ENCODE measurements at regions not wholly inside any gene's neighbourhood (a gene's known extent, or its start where the extent isn't known, plus 50 kb on each side); places are given as distances from the start of the nearest gene placed in this dataset.
A peak's percentile ranks its signal among the peaks of the same experiment; 100 is the strongest.

GRCh38 chr15:29534378-29534777, 264.8 kb upstream of the NSMCE3 start:
- Histone ChIP-seq H3K9ac (ENCODE audit: low read depth, low read length) (no peak overlapping the region), H3K27me3 (ENCODE audit: control insufficient read depth, insufficient read depth, low read length) (no peaks in the 10 kb centered on the region), H3K4me1 (ENCODE audit: control insufficient read depth, insufficient read depth, low read length) (peaks cover 20% of the 10 kb centered on the region; the same call in 1 of the 2 replicates), H3K36me3 (ENCODE audit: control insufficient read depth, insufficient read depth, low read length) (no peaks in the 10 kb centered on the region), H3K9me3 (ENCODE audit: control insufficient read depth, insufficient read depth, low read length) (no peaks in the 10 kb centered on the region), H3K27ac (ENCODE audit: low read depth, low read length) (no peak overlapping the region), H3K4me3 (ENCODE audit: low read depth, low read length) (no peak overlapping the region)

GRCh38 chr15:29533647-29534046, 264.0 kb upstream of the NSMCE3 start:
- Histone ChIP-seq H3K27ac (ENCODE audit: low read depth, low read length) (peak overlapping the region; percentile 37), H3K9me3 (ENCODE audit: control insufficient read depth, insufficient read depth, low read length) (no peaks in the 10 kb centered on the region), H3K4me3 (ENCODE audit: low read depth, low read length) (no peak overlapping the region), H3K4me1 (ENCODE audit: control insufficient read depth, insufficient read depth, low read length) (peaks cover 20% of the 10 kb centered on the region; the same call in 1 of the 2 replicates), H3K9ac (ENCODE audit: low read depth, low read length) (no peak overlapping the region), H3K36me3 (ENCODE audit: control insufficient read depth, insufficient read depth, low read length) (no peaks in the 10 kb centered on the region), H3K27me3 (ENCODE audit: control insufficient read depth, insufficient read depth, low read length) (no peaks in the 10 kb centered on the region)

- no peak overlapping the region for H3K9ac ChIP-seq (ENCODE audit: low read depth, low read length)
- H3K4me3 ChIP-seq (ENCODE audit: low read depth, low read length), result no peak overlapping the region
- no peaks in the 10 kb centered on the region for H3K9me3 ChIP-seq (ENCODE audit: control insufficient read depth, insufficient read depth, low read length)
- peaks cover 20% of the 10 kb centered on the region; the same call in 1 of the 2 replicates for H3K4me1 ChIP-seq (ENCODE audit: control insufficient read depth, insufficient read depth, low read length)
- no peaks in the 10 kb centered on the region for H3K36me3 ChIP-seq (ENCODE audit: control insufficient read depth, insufficient read depth, low read length)
- no peaks in the 10 kb centered on the region for H3K27me3 ChIP-seq (ENCODE audit: control insufficient read depth, insufficient read depth, low read length)
- no peak overlapping the region for H3K27ac ChIP-seq (ENCODE audit: low read depth, low read length)
These were observed 262.7 kb upstream of the NSMCE3 start for GRCh38 chr15:29532296-29532695.

- peaks cover 20% of the 10 kb centered on the region; the same call in 1 of the 2 replicates for H3K4me1 ChIP-seq (ENCODE audit: control insufficient read depth, insufficient read depth, low read length)
- H3K9ac ChIP-seq (ENCODE audit: low read depth, low read length), result no peak overlapping the region
- H3K9me3 ChIP-seq (ENCODE audit: control insufficient read depth, insufficient read depth, low read length), result no peaks in the 10 kb centered on the region
- H3K4me3 ChIP-seq (ENCODE audit: low read depth, low read length), result no peak overlapping the region
- H3K27me3 ChIP-seq (ENCODE audit: control insufficient read depth, insufficient read depth, low read length), result no peaks in the 10 kb centered on the region
- no peaks in the 10 kb centered on the region for H3K36me3 ChIP-seq (ENCODE audit: control insufficient read depth, insufficient read depth, low read length)
- H3K27ac ChIP-seq (ENCODE audit: low read depth, low read length), result no peak overlapping the region
These were observed 261.3 kb upstream of the NSMCE3 start for GRCh38 chr15:29530966-29531365.

- Histone ChIP-seq H3K27ac (ENCODE audit: low read depth, low read length) (no peak overlapping the region), H3K27me3 (ENCODE audit: control insufficient read depth, insufficient read depth, low read length) (no peaks in the 10 kb centered on the region), H3K36me3 (ENCODE audit: control insufficient read depth, insufficient read depth, low read length) (no peaks in the 10 kb centered on the region), H3K4me3 (ENCODE audit: low read depth, low read length) (no peak overlapping the region), H3K9me3 (ENCODE audit: control insufficient read depth, insufficient read depth, low read length) (no peaks in the 10 kb centered on the region), H3K9ac (ENCODE audit: low read depth, low read length) (no peak overlapping the region), H3K4me1 (ENCODE audit: control insufficient read depth, insufficient read depth, low read length) (peaks cover 20% of the 10 kb centered on the region; the same call in 1 of the 2 replicates)
These were observed 259.4 kb upstream of the NSMCE3 start for GRCh38 chr15:29529043-29529442.

GRCh38 chr15:29528276-29528675, 258.7 kb upstream of the NSMCE3 start:
- peaks cover 14% of the 10 kb centered on the region; the same call in 1 of the 2 replicates for H3K4me1 ChIP-seq (ENCODE audit: control insufficient read depth, insufficient read depth, low read length)
- no peaks in the 10 kb centered on the region for H3K36me3 ChIP-seq (ENCODE audit: control insufficient read depth, insufficient read depth, low read length)
- H3K27me3 ChIP-seq (ENCODE audit: control insufficient read depth, insufficient read depth, low read length), result no peaks in the 10 kb centered on the region
- H3K9ac ChIP-seq (ENCODE audit: low read depth, low read length), result no peak overlapping the region
- H3K27ac ChIP-seq (ENCODE audit: low read depth, low read length), result no peak overlapping the region
- H3K9me3 ChIP-seq (ENCODE audit: control insufficient read depth, insufficient read depth, low read length), result no peaks in the 10 kb centered on the region
- no peak overlapping the region for H3K4me3 ChIP-seq (ENCODE audit: low read depth, low read length)

- Histone ChIP-seq H3K4me3 (ENCODE audit: low read depth, low read length) (no peak overlapping the region), H3K9me3 (ENCODE audit: control insufficient read depth, insufficient read depth, low read length) (no peaks in the 10 kb centered on the region), H3K27ac (ENCODE audit: low read depth, low read length) (no peak overlapping the region), H3K36me3 (ENCODE audit: control insufficient read depth, insufficient read depth, low read length) (no peaks in the 10 kb centered on the region), H3K9ac (ENCODE audit: low read depth, low read length) (no peak overlapping the region), H3K4me1 (ENCODE audit: control insufficient read depth, insufficient read depth, low read length) (peaks cover 16% of the 10 kb centered on the region; the same call in 1 of the 2 replicates), H3K27me3 (ENCODE audit: control insufficient read depth, insufficient read depth, low read length) (no peaks in the 10 kb centered on the region)
These were observed 257.2 kb upstream of the NSMCE3 start for GRCh38 chr15:29526802-29527201.

- H3K27ac ChIP-seq (ENCODE audit: low read depth, low read length), result no peak overlapping the region
- H3K9ac ChIP-seq (ENCODE audit: low read depth, low read length), result no peak overlapping the region
- H3K27me3 ChIP-seq (ENCODE audit: control insufficient read depth, insufficient read depth, low read length), result no peaks in the 10 kb centered on the region
- no peaks in the 10 kb centered on the region for H3K36me3 ChIP-seq (ENCODE audit: control insufficient read depth, insufficient read depth, low read length)
- 0 out of 2 replicates have a peak, but pooled peaks cover 5% of the 10 kb centered on the region for H3K4me1 ChIP-seq (ENCODE audit: control insufficient read depth, insufficient read depth, low read length)
- H3K9me3 ChIP-seq (ENCODE audit: control insufficient read depth, insufficient read depth, low read length), result no peaks in the 10 kb centered on the region
- H3K4me3 ChIP-seq (ENCODE audit: low read depth, low read length), result no peak overlapping the region
These were observed 253.0 kb upstream of the NSMCE3 start for GRCh38 chr15:29522373-29523276.

GRCh38 chr15:29518442-29518841, 248.8 kb upstream of the NSMCE3 start:
- H3K27me3 ChIP-seq (ENCODE audit: control insufficient read depth, insufficient read depth, low read length), result no peaks in the 10 kb centered on the region
- 0 out of 2 replicates have a peak, but pooled peaks cover 5% of the 10 kb centered on the region for H3K4me1 ChIP-seq (ENCODE audit: control insufficient read depth, insufficient read depth, low read length)
- H3K9ac ChIP-seq (ENCODE audit: low read depth, low read length), result no peak overlapping the region
- H3K9me3 ChIP-seq (ENCODE audit: control insufficient read depth, insufficient read depth, low read length), result no peaks in the 10 kb centered on the region
- H3K36me3 ChIP-seq (ENCODE audit: control insufficient read depth, insufficient read depth, low read length), result no peaks in the 10 kb centered on the region
- no peak overlapping the region for H3K4me3 ChIP-seq (ENCODE audit: low read depth, low read length)
- no peak overlapping the region for H3K27ac ChIP-seq (ENCODE audit: low read depth, low read length)

- H3K27me3 ChIP-seq (ENCODE audit: control insufficient read depth, insufficient read depth, low read length), result no peaks in the 10 kb centered on the region
These were observed 248.2 kb upstream of the NSMCE3 start for GRCh38 chr15:29517829-29518228.

GRCh38 chr15:29516929-29517328, 247.3 kb upstream of the NSMCE3 start:
- Histone ChIP-seq H3K36me3 (ENCODE audit: control insufficient read depth, insufficient read depth, low read length) (no peaks in the 10 kb centered on the region), H3K9ac (ENCODE audit: low read depth, low read length) (no peak overlapping the region), H3K4me3 (ENCODE audit: low read depth, low read length) (no peak overlapping the region), H3K4me1 (ENCODE audit: control insufficient read depth, insufficient read depth, low read length) (no peaks in the 10 kb centered on the region), H3K27me3 (ENCODE audit: control insufficient read depth, insufficient read depth, low read length) (no peaks in the 10 kb centered on the region), H3K27ac (ENCODE audit: low read depth, low read length) (no peak overlapping the region), H3K9me3 (ENCODE audit: control insufficient read depth, insufficient read depth, low read length) (no peaks in the 10 kb centered on the region)

More at GRCh38 chr15:29517829-29518228, 248.2 kb upstream of the NSMCE3 start:
- Histone ChIP-seq H3K36me3 (ENCODE audit: control insufficient read depth, insufficient read depth, low read length) (no peaks in the 10 kb centered on the region), H3K9me3 (ENCODE audit: control insufficient read depth, insufficient read depth, low read length) (no peaks in the 10 kb centered on the region), H3K4me1 (ENCODE audit: control insufficient read depth, insufficient read depth, low read length) (0 out of 2 replicates have a peak, but pooled peaks cover 2% of the 10 kb centered on the region), H3K4me3 (ENCODE audit: low read depth, low read length) (no peak overlapping the region), H3K27ac (ENCODE audit: low read depth, low read length) (no peak overlapping the region), H3K9ac (ENCODE audit: low read depth, low read length) (no peak overlapping the region)
